ENCODE measurements at regions not wholly inside any gene's neighbourhood (a gene's known extent, or its start where the extent isn't known, plus 50 kb on each side); places are given as distances from the start of the nearest gene placed in this dataset.
A peak's percentile ranks its signal among the peaks of the same experiment; 100 is the strongest.

DNA sequence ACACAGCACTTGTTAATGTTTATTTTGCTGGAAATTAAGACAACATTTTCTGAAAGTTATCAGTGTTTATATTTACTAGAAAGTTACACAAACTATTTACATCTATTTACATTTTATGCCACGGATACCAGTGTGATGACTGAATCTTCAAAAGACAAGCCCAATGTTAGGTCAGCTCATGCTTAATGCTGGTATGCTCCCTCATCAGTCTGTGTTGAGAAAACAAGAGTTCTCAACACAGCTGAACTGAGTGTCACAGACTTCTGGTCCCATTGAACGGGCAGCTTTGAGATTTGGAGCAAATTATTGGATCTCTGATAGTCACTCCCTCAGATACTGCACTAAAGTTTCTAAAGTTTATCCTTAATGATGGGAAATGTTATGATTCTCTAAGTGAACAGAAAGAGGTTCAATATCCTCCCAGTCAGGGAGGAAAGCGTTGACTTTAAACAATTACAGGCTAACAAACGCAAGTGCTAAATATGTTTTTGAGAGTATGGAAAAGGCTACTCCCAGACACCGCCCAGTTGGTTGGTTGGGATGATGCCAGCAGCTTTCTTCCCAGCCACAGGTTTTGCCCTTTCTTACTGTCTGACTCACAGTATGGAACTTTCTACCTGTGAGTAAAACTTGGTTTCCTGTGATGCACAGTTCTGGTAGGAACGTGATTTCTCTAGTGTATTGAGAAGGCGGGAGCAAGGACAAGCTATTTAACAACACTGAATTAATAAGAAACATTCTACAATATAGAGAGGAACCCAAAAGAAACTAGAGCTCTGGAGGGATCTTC is 1293.6 kb upstream of the TENM3 start:
- no peak overlapping the region for H3K4me3 ChIP-seq (ENCODE audit: low read length)
- TF ChIP-seq, protein P1, sequence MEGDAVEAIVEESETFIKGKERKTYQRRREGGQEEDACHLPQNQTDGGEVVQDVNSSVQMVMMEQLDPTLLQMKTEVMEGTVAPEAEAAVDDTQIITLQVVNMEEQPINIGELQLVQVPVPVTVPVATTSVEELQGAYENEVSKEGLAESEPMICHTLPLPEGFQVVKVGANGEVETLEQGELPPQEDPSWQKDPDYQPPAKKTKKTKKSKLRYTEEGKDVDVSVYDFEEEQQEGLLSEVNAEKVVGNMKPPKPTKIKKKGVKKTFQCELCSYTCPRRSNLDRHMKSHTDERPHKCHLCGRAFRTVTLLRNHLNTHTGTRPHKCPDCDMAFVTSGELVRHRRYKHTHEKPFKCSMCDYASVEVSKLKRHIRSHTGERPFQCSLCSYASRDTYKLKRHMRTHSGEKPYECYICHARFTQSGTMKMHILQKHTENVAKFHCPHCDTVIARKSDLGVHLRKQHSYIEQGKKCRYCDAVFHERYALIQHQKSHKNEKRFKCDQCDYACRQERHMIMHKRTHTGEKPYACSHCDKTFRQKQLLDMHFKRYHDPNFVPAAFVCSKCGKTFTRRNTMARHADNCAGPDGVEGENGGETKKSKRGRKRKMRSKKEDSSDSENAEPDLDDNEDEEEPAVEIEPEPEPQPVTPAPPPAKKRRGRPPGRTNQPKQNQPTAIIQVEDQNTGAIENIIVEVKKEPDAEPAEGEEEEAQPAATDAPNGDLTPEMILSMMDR (conservative IDR thresholded peaks at IDR 0.05; ENCODE audit: low read depth, low read length), result no peak
- no peak for DNase-seq (ENCODE audit: low read depth)

DNA sequence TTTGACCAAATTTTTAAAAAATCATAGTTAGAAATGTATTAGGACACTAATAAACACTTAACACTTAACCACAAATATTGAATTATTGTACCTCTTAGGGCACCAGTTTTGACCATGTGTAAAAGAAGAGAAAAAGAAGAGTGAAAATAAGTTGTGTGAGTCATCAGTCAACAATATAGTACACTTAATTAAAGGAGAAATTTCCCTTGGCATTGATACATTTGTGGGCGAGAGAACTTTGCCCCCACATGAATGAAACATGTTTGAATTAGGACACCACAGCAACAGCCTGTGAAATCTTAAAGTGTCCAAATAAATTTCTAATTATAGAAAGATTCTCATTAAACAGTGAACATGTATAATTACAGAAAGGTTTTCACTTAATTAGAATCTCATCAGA is 1292.8 kb upstream of the TENM3 start:
- TF ChIP-seq, protein P1 (conservative IDR thresholded peaks at IDR 0.05; ENCODE audit: low read depth, low read length), result no peak
- no peak for DNase-seq (ENCODE audit: low read depth)
- no peak overlapping the region for H3K4me3 ChIP-seq (ENCODE audit: low read length)

DNA sequence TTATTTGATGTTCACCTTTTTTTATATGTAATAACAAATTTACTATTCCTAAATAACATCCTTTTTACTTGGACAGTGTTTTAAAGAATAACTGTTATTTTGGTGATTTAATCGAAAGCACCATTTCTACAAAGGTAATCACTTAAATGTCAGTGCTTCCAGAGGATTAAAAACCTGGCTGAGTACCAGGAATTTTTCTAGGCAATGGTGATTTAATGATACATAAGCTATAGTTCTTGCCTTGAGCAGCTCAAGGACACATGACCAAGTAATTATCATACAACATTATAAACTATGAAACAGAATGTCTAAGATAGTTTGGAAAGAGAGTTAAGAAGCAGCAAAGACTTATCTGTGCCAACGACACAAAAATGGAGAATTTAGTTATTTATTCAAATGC is 1291.9 kb upstream of the TENM3 start:
- TF ChIP-seq, protein P1 (conservative IDR thresholded peaks at IDR 0.05; ENCODE audit: low read depth, low read length), result no peak
- DNase-seq (ENCODE audit: low read depth), result peak; percentile 72
- H3K4me3 ChIP-seq (ENCODE audit: low read length), result no peak overlapping the region

DNA sequence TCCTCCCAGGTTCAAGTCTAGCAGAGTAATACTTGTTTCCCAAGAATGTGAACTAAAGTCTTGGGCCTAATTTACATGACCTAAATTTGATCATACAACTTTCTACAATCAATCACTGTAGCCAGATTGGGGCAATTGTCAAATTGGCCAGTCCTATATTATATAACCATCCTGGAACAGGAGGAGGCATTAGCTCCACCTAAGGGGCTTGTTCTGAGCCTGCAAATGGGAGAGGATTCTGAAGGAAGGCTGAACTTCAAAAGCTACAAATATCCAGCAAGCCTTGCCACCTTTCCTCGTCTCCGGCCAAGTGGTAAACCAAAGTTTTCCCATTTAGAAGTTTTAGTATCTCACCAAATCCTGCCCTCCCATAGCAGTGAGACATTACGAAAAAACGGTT is 1289.6 kb upstream of the TENM3 start:
- TF ChIP-seq, protein P1 (conservative IDR thresholded peaks at IDR 0.05; ENCODE audit: low read depth, low read length), result peak; percentile 36
- H3K4me3 ChIP-seq (ENCODE audit: low read length), result no peak overlapping the region
- no peak for DNase-seq (ENCODE audit: low read depth)

DNA sequence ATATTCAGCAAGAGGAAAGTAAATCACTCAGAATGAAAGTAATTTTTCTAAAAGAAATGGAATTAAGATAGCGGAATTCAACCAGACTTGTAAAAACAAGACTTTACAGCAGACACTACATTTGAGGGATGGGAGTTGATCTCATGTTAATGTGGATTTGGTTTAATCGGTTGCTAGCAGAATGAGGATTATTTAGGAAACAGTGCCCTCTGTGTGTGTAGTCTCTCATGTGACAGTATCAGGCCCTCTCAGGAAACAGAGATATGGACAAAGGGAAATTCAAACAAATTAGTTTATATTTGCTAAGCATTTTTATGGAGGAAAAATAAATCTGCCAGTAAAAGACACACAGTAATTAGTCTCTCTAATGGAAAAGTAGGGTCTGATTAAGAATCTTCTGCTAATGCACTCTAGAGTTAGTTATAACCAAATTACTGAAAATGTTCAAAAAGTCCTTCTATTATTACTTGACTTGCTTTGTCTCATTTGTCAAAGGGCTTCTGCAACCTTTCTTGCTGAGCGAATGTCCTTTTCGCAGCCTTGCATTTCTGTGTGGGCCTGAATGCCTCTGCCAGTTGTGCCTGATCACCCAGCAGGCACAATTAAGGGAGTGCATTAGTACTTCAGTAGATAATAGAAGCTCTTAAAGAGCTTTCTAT is 1282.3 kb upstream of the TENM3 start:
- no peak for DNase-seq (ENCODE audit: low read depth)
- TF ChIP-seq, protein P1 (conservative IDR thresholded peaks at IDR 0.05; ENCODE audit: low read depth, low read length), result peak; percentile 40
- H3K4me3 ChIP-seq (ENCODE audit: low read length), result no peak overlapping the region

DNA sequence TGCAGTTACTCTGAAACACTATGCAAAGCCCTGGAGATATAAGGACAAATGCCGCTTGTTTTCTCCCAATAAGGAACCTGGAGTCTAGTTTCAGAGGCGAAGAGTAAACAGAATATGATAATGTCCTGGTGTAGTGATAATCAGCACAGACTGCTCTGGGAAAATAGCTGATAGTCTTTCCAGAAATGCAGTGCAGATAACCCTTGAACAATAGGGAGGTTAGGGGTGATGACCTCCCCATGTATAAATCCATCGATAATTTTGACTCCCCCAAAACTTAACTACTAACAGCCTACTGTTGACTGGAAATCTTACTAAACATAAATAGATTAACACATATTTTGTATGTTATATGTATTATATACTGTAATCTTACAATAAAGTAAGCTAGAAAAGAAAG is 1280.9 kb upstream of the TENM3 start:
- no peak overlapping the region for H3K4me3 ChIP-seq (ENCODE audit: low read length)
- TF ChIP-seq, protein P1 (conservative IDR thresholded peaks at IDR 0.05; ENCODE audit: low read depth, low read length), result no peak
- no peak for DNase-seq (ENCODE audit: low read depth)

DNA sequence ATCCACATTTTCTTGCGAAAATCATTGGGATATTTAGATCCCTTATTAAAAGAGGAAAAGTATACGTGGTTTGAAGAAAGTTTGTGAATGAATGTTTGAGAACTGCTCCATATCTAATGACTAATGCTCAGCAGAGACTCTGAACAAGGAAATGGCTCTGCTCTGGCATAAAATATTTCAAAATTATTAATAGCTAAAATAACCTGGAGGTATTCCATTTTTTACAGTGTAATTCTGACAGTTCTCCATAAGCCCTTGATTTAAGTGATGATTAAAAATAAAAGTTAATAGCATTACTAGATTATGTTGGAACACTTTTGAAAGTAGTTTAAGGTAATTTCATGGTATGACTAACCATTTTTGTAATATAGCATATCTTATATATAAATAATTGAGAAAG is 1276.9 kb upstream of the TENM3 start:
- H3K4me3 ChIP-seq (ENCODE audit: low read length), result no peak overlapping the region
- TF ChIP-seq, protein P1 (conservative IDR thresholded peaks at IDR 0.05; ENCODE audit: low read depth, low read length), result no peak
- DNase-seq (ENCODE audit: low read depth), result no peak

All from retinal pigment epithelial cell (primary cell).